Loucy (cell line): ENCODE measurements at regions not wholly inside any gene's neighbourhood (a gene's known extent, or its start where the extent isn't known, plus 50 kb on each side); places are given as distances from the start of the nearest gene placed in this dataset.

Experiments
- H2AFZ ChIP-seq: fragments of 200-600 bp; sonication (generic); 2 replicates; pipeline ENCODE4 v1.6.0; 2016; ENCODE audit warnings: antibody characterized with exemption, mild to moderate bottlenecking, low read length, moderate library complexity
- H3F3A ChIP-seq: fragments of 200-600 bp; 2 replicates; pipeline ENCODE4 v1.6.0; 2016; ENCODE audit warnings: antibody characterized with exemption, low read depth, mild to moderate bottlenecking
- H3K27me3 ChIP-seq: fragments of 200-600 bp; sonication (generic); 2 replicates; pipeline ENCODE4 v1.6.1; 2014; ENCODE audit warnings: low read length, mild to moderate bottlenecking; ENCODE audit not compliant: insufficient read depth, poor library complexity, severe bottlenecking
- H3K36me3 ChIP-seq: fragments of 200-600 bp; sonication (generic); 2 replicates; pipeline ENCODE4 v1.6.1; 2016; ENCODE audit warnings: low read length; ENCODE audit not compliant: insufficient read depth
- H3K4me1 ChIP-seq: fragments of 200-600 bp; sonication (generic); 2 replicates; pipeline ENCODE4 v1.5.1; 2014; ENCODE audit warnings: low read length, mild to moderate bottlenecking; ENCODE audit not compliant: insufficient read depth, poor library complexity, severe bottlenecking
- H3K4me2 ChIP-seq: fragments of 200-600 bp; sonication (generic); 2 replicates; pipeline ENCODE4 v1.6.0; 2014; ENCODE audit warnings: antibody characterized with exemption, low read length, low read depth, mild to moderate bottlenecking; ENCODE audit not compliant: poor library complexity, severe bottlenecking
- H3K4me3 ChIP-seq: fragments of 200-600 bp; sonication (generic); 2 replicates; pipeline ENCODE4 v1.5.1; 2014; ENCODE audit warnings: low read length, mild to moderate bottlenecking, mixed read lengths; ENCODE audit not compliant: poor library complexity, severe bottlenecking
- H3K79me2 ChIP-seq: fragments of 200-600 bp; sonication (generic); 2 replicates; pipeline ENCODE4 v1.6.1; 2014; ENCODE audit warnings: low read length; ENCODE audit not compliant: insufficient read depth
- H3K9ac ChIP-seq: fragments of 200-600 bp; sonication (generic); 2 replicates; pipeline ENCODE4 v1.6.0; 2014; ENCODE audit warnings: mild to moderate bottlenecking, low read depth, low read length, moderate library complexity; ENCODE audit not compliant: poor library complexity, severe bottlenecking
- H3K9me2 ChIP-seq: fragments of 200-600 bp; sonication (generic); replicated peaks from 2 replicates; pipeline ENCODE4 v1.6.1; 2016; ENCODE audit warnings: low read depth, low read length, mixed read lengths
- H3K9me3 ChIP-seq: fragments of 200-600 bp; sonication (generic); 2 replicates; pipeline ENCODE4 v1.6.1; 2014; ENCODE audit warnings: mild to moderate bottlenecking, antibody characterized with exemption, low read length, low read depth; ENCODE audit not compliant: insufficient read depth
- H4K20me1 ChIP-seq: fragments of 200-600 bp; sonication (generic); 2 replicates; pipeline ENCODE4 v1.6.0; 2014; ENCODE audit warnings: antibody characterized with exemption, low read length, mild to moderate bottlenecking; ENCODE audit not compliant: insufficient read depth, poor library complexity, severe bottlenecking
- EZH2phosphoT487 ChIP-seq: fragments of 200-600 bp; IDR thresholded peaks from 2 replicates; pipeline ENCODE4 v1.6.1; 2018; ENCODE audit warnings: antibody characterized with exemption, mild to moderate bottlenecking, moderate library complexity, borderline replicate concordance
- TF ChIP-seq, protein P1 (sequence below): fragments of 200-600 bp; sonication (generic); conservative IDR thresholded peaks from 2 replicates; pipeline ENCODE4 v1.5.1; 2014; ENCODE audit warnings: mild to moderate bottlenecking, antibody characterized with exemption, low read length

DNA sequence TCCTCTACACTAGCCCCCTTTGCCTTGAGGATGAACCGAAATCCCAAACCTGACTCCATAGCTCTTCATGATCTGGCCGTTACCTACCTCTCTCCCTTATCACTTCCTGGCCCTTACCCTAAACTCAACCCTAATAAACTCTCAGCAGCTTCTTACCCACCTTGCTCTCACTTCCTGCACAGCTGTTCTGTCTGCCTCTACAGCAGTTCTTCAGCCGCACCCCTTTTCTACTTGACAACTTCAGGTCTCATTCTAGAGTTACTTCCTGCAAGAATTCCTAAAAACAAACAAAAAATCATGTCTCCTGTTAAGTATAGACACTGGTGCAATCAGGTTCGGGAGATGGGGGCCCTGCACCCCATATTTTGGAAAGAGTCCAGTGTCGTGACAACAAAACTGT is 239.9 kb upstream of the CELF2 start:
- no peak overlapping the region for H2AFZ ChIP-seq
- no peaks in the 10 kb centered on the region for H3K27me3 ChIP-seq
- H3K4me3 ChIP-seq = no peak overlapping the region
- TF ChIP-seq, protein P1, sequence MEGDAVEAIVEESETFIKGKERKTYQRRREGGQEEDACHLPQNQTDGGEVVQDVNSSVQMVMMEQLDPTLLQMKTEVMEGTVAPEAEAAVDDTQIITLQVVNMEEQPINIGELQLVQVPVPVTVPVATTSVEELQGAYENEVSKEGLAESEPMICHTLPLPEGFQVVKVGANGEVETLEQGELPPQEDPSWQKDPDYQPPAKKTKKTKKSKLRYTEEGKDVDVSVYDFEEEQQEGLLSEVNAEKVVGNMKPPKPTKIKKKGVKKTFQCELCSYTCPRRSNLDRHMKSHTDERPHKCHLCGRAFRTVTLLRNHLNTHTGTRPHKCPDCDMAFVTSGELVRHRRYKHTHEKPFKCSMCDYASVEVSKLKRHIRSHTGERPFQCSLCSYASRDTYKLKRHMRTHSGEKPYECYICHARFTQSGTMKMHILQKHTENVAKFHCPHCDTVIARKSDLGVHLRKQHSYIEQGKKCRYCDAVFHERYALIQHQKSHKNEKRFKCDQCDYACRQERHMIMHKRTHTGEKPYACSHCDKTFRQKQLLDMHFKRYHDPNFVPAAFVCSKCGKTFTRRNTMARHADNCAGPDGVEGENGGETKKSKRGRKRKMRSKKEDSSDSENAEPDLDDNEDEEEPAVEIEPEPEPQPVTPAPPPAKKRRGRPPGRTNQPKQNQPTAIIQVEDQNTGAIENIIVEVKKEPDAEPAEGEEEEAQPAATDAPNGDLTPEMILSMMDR = no peak
- no peak for TF ChIP-seq EZH2phosphoT487
- no peaks in the 10 kb centered on the region for H3F3A ChIP-seq
- H3K9me2 ChIP-seq = no peaks in the 10 kb centered on the region
- H3K36me3 ChIP-seq = no peaks in the 10 kb centered on the region
- no peaks in the 10 kb centered on the region for H4K20me1 ChIP-seq
- H3K79me2 ChIP-seq = no peaks in the 10 kb centered on the region
- no peaks in the 10 kb centered on the region for H3K4me1 ChIP-seq
- no peak overlapping the region for H3K9ac ChIP-seq
- H3K9me3 ChIP-seq = no peaks in the 10 kb centered on the region
- H3K4me2 ChIP-seq = no peak overlapping the region

DNA sequence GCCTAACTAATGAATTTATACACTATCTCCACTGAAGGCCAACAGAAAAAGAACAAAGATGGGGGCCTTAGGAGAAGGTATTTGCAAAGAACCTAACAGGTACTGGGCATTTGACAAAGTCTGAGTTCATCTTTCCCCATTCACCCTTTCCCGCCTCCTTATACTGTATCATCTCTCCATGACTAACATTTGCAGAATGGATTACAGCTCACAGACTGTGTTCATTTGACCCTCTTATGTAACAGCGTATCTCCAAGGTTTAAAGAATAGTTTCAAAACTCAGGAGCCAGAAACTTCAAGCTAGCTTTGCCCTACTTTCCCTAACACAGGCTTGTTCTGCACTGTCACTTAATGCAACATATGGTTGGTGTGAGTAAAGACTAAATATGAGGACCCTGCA is 238.7 kb upstream of the CELF2 start:
- H3F3A ChIP-seq = no peaks in the 10 kb centered on the region
- no peak overlapping the region for H3K4me3 ChIP-seq
- no peaks in the 10 kb centered on the region for H3K9me2 ChIP-seq
- H3K79me2 ChIP-seq = no peaks in the 10 kb centered on the region
- no peaks in the 10 kb centered on the region for H4K20me1 ChIP-seq
- no peak for TF ChIP-seq EZH2phosphoT487
- TF ChIP-seq, protein P1 = no peak
- H3K9ac ChIP-seq = no peak overlapping the region
- H3K4me1 ChIP-seq = no peaks in the 10 kb centered on the region
- no peak overlapping the region for H2AFZ ChIP-seq
- no peaks in the 10 kb centered on the region for H3K27me3 ChIP-seq
- H3K9me3 ChIP-seq = no peaks in the 10 kb centered on the region
- no peak overlapping the region for H3K4me2 ChIP-seq
- no peaks in the 10 kb centered on the region for H3K36me3 ChIP-seq

DNA sequence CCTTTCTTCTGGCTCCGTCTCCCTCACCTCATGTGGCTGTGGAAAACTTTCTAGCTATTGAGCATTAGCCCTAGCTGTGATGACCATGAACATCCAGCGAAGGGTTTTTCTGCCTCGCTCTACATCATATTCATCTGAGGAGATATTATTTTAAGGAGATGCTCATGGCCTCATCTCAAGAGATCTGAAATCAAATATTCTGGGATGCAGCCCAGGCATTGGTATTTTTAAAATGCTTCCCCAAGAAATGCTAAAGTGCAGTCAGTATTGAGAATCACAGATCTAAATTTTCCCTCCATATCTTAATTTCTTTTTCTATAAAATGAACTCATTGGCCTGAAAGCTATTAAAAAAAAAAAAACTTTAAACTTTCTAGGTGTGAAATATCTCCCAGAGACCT is 238.2 kb upstream of the CELF2 start:
- Histone ChIP-seq H3K27me3 (no peaks in the 10 kb centered on the region), H3K9ac (no peak overlapping the region), H3K9me3 (no peaks in the 10 kb centered on the region), H3K4me1 (no peaks in the 10 kb centered on the region), H2AFZ (no peak overlapping the region), H3K9me2 (no peaks in the 10 kb centered on the region), H3F3A (no peaks in the 10 kb centered on the region), H4K20me1 (no peaks in the 10 kb centered on the region), H3K79me2 (no peaks in the 10 kb centered on the region), H3K36me3 (no peaks in the 10 kb centered on the region), H3K4me3 (no peak overlapping the region), H3K4me2 (no peak overlapping the region)
- TF ChIP-seq, protein P1 = no peak
- TF ChIP-seq EZH2phosphoT487 = no peak
